ENCODE measurements at regions not wholly inside any gene's neighbourhood (a gene's known extent, or its start where the extent isn't known, plus 50 kb on each side); places are given as distances from the start of the nearest gene placed in this dataset.

- Histone ChIP-seq H3K9me3 (replicated peaks) (no peaks in the 10 kb centered on the region; the same call in 1 of the 2 replicates), H3K27me3 (replicated peaks) (no peaks in the 10 kb centered on the region), H3K4me1 (replicated peaks) (peaks cover 16% of the 10 kb centered on the region), H3K27ac (no peak overlapping the region), H3K4me3 (no peak overlapping the region), H3K36me3 (no peaks in the 10 kb centered on the region)
- DNase-seq (ENCODE audit: low read depth in 1 of 2, low spot score in 2 of 2), result peak in 1 of 2 experiments; percentile 35
These were observed 480.5 kb downstream of the EBF1 start for GRCh38 chr5:158619083-158619788.

DNA sequence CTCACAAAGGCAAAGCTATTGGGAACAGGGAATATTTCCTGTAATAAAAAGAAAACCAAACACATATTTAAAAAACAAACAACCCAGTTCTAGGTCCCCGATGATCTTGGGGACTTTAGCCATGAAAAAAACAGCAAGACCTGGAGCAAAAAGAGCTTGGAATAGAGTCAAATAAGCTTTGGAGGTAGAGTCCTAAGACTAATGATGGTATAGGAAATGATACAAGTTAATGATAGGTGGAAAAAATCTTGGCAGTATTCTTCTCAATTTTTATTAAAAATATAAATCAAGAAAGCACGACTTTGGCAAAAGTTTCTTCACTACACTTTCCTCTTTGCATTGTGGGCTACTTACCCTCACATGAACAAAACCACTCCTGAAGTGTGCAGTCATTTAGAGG lies 481.5 kb downstream of the EBF1 start:
- no peak for DNase-seq (ENCODE audit: low read depth in 1 of 2, low spot score in 2 of 2)
- no peaks in the 10 kb centered on the region; the same call in 1 of the 2 replicates for H3K9me3 ChIP-seq (replicated peaks)
- no peaks in the 10 kb centered on the region for H3K36me3 ChIP-seq
- H3K27ac ChIP-seq, result no peak overlapping the region
- H3K4me1 ChIP-seq (replicated peaks), result peaks cover 16% of the 10 kb centered on the region
- no peak overlapping the region for H3K4me3 ChIP-seq
- H3K27me3 ChIP-seq (replicated peaks), result no peaks in the 10 kb centered on the region

DNA sequence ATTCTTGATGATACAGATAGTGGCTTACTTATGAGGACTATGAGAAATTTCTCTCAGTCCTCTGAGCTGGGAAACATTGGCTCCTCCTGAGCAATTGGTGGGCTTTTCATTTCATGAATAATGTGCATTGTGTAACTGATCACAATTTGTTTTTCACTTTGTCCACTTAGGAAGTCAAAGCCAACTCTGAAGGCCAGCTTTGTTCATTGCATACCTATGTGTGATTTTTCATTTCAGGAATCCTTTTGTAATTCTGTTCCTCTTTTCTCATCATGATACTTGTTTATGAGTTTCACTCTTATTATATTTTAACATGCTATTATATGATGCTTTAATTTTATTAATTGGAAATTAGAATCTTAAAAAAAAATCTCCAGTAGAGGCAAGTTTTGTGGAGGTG lies 483.0 kb downstream of the EBF1 start:
- no peak overlapping the region for H3K27ac ChIP-seq

GRCh38 chr5:158614951-158615350 lies 484.8 kb downstream of the EBF1 start:
- Histone ChIP-seq H3K4me3 (no peak overlapping the region), H3K27ac (no peak overlapping the region), H3K36me3 (no peaks in the 10 kb centered on the region), H3K4me1 (replicated peaks) (peaks cover 13% of the 10 kb centered on the region), H3K27me3 (replicated peaks) (no peaks in the 10 kb centered on the region), H3K9me3 (replicated peaks) (no peaks in the 10 kb centered on the region; the same call in 1 of the 2 replicates)
- no peak for DNase-seq (ENCODE audit: low read depth in 1 of 2, low spot score in 2 of 2)

More for the DNA sequence above, 483.0 kb downstream of the EBF1 start:
- H3K9me3 ChIP-seq (replicated peaks), result no peaks in the 10 kb centered on the region; the same call in 1 of the 2 replicates
- H3K27me3 ChIP-seq (replicated peaks), result no peaks in the 10 kb centered on the region
- no peak for DNase-seq (ENCODE audit: low read depth in 1 of 2, low spot score in 2 of 2)
- H3K36me3 ChIP-seq, result no peaks in the 10 kb centered on the region
- H3K4me1 ChIP-seq (replicated peaks), result peaks cover 13% of the 10 kb centered on the region
- no peak overlapping the region for H3K4me3 ChIP-seq

GRCh38 chr5:158611581-158611980 lies 488.1 kb downstream of the EBF1 start:
- no peaks in the 10 kb centered on the region; the same call in 1 of the 2 replicates for H3K4me1 ChIP-seq (replicated peaks)
- no peak overlapping the region for H3K27ac ChIP-seq
- DNase-seq (ENCODE audit: low read depth in 1 of 2, low spot score in 2 of 2), result no peak
- H3K4me3 ChIP-seq, result no peak overlapping the region
- H3K27me3 ChIP-seq (replicated peaks), result no peaks in the 10 kb centered on the region
- H3K36me3 ChIP-seq, result no peaks in the 10 kb centered on the region
- no peaks in the 10 kb centered on the region for H3K9me3 ChIP-seq (replicated peaks)

- DNase-seq (ENCODE audit: low read depth in 1 of 2, low spot score in 2 of 2), result no peak
- Histone ChIP-seq H3K27ac (no peak overlapping the region), H3K4me1 (replicated peaks) (no peaks in the 10 kb centered on the region; the same call in 1 of the 2 replicates), H3K4me3 (no peak overlapping the region), H3K27me3 (replicated peaks) (no peaks in the 10 kb centered on the region), H3K36me3 (no peaks in the 10 kb centered on the region), H3K9me3 (replicated peaks) (no peaks in the 10 kb centered on the region)
These were observed 489.7 kb downstream of the EBF1 start for GRCh38 chr5:158610051-158610415.

DNA sequence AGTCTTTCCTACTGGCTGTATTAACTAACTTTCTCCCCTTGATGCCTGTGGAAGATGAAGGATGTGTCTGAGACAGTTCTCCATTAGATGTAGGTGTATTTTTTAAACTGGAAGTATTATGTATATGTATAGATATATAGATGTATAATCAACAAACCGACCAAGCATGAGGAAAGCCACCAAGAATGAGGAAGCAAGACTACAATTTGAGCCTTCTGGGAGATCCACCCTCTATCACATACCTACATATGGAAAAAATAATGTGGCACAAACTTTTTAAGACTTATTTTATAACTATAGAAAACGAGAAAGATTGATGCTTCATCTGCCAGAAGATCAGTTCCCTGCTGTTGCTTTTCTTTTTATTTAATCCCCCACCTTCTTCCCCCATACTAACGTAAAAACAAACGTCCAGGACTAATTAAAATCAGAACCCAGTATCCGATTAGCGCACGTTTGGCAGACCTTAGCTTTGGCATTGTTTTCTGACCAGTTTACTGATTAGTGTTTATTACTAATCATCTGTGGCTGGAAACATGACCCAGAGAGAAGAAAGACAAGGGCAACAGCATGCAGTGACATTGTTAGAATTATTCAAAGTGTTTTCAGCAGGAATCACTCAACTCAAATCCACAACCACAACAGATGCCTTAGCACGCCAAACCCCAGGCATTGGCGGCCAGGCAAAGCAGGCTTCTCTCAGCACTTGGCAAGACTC lies 490.2 kb downstream of the EBF1 start:
- Histone ChIP-seq H3K9me3 (replicated peaks) (no peaks in the 10 kb centered on the region), H3K4me3 (no peak overlapping the region), H3K4me1 (replicated peaks) (no peaks in the 10 kb centered on the region; the same call in 1 of the 2 replicates), H3K27me3 (replicated peaks) (no peaks in the 10 kb centered on the region), H3K36me3 (no peaks in the 10 kb centered on the region), H3K27ac (no peak overlapping the region)
- DNase-seq (ENCODE audit: low read depth in 1 of 2, low spot score in 2 of 2), result no peak

DNA sequence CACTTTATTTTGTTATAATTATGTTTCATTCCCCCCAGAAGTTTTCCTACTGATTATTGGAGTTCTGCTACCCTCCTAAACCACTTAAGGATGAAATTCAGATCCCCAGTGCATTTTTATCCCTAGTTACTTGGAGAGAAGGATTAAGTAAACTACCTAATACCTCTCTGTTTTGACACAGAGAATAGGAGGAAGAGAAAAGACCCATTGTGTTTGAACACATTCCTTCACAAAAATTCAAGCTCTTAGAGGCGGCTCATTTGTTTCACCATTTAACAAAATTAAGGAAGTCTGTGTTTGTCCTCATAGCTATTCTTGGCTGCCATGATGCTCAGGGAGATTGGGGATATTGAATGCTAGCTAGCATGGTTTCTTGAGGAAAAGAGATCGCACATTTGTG lies 492.6 kb downstream of the EBF1 start:
- no peaks in the 10 kb centered on the region for H3K36me3 ChIP-seq
- H3K27ac ChIP-seq, result no peak overlapping the region
- no peaks in the 10 kb centered on the region for H3K27me3 ChIP-seq (replicated peaks)
- H3K9me3 ChIP-seq (replicated peaks), result no peaks in the 10 kb centered on the region
- DNase-seq (ENCODE audit: low read depth in 1 of 2, low spot score in 2 of 2), result no peak
- no peaks in the 10 kb centered on the region; the same call in 1 of the 2 replicates for H3K4me1 ChIP-seq (replicated peaks)
- H3K4me3 ChIP-seq, result no peak overlapping the region

GRCh38 chr5:158606233-158606632 lies 493.5 kb downstream of the EBF1 start:
- H3K4me1 ChIP-seq (replicated peaks), result no peaks in the 10 kb centered on the region; the same call in 1 of the 2 replicates
- no peak overlapping the region for H3K27ac ChIP-seq
- H3K4me3 ChIP-seq, result no peak overlapping the region
- DNase-seq (ENCODE audit: low read depth in 1 of 2, low spot score in 2 of 2), result no peak
- H3K27me3 ChIP-seq (replicated peaks), result no peaks in the 10 kb centered on the region
- no peaks in the 10 kb centered on the region for H3K36me3 ChIP-seq
- no peaks in the 10 kb centered on the region for H3K9me3 ChIP-seq (replicated peaks)

GRCh38 chr5:158602981-158603380 lies 496.7 kb downstream of the EBF1 start:
- no peaks in the 10 kb centered on the region for H3K27me3 ChIP-seq (replicated peaks)
- H3K4me3 ChIP-seq, result no peak overlapping the region
- no peaks in the 10 kb centered on the region for H3K9me3 ChIP-seq (replicated peaks)
- H3K4me1 ChIP-seq (replicated peaks), result no peaks in the 10 kb centered on the region
- H3K36me3 ChIP-seq, result no peaks in the 10 kb centered on the region
- no peak overlapping the region for H3K27ac ChIP-seq
- DNase-seq (ENCODE audit: low read depth in 1 of 2, low spot score in 2 of 2), result no peak

- Histone ChIP-seq H3K27ac (no peak overlapping the region), H3K4me1 (replicated peaks) (no peaks in the 10 kb centered on the region), H3K9me3 (replicated peaks) (no peaks in the 10 kb centered on the region), H3K4me3 (no peak overlapping the region), H3K36me3 (no peaks in the 10 kb centered on the region), H3K27me3 (replicated peaks) (no peaks in the 10 kb centered on the region)
- DNase-seq (ENCODE audit: low read depth in 1 of 2, low spot score in 2 of 2), result no peak
These were observed 498.6 kb downstream of the EBF1 start for GRCh38 chr5:158601118-158601517.

GRCh38 chr5:158600679-158601078 lies 499.0 kb downstream of the EBF1 start:
- H3K27me3 ChIP-seq (replicated peaks), result no peaks in the 10 kb centered on the region
- no peaks in the 10 kb centered on the region for H3K9me3 ChIP-seq (replicated peaks)
- H3K36me3 ChIP-seq, result no peaks in the 10 kb centered on the region
- no peaks in the 10 kb centered on the region for H3K4me1 ChIP-seq (replicated peaks)
- H3K4me3 ChIP-seq, result no peak overlapping the region
- H3K27ac ChIP-seq, result no peak overlapping the region
- DNase-seq (ENCODE audit: low read depth in 1 of 2, low spot score in 2 of 2), result no peak

DNA sequence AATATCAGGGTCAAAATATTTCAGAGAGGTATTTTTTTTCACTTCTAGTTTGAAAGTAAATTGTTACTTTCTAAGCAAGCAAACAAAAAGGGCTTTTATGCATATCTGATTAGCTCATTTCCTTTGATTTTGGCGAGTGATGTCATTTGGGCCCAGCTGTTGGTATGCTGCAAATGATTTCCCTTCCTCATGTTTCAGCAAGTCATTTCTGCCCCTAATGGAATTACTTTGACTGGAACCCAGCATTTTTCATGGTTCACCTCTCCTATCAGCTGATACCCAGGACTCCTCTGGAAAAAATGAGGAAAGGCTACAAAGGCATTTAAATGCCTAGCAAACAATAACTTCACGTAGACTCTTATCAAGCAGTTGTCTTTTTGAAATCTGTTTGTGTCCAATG lies 500.6 kb downstream of the EBF1 start:
- no peaks in the 10 kb centered on the region for H3K27me3 ChIP-seq (replicated peaks)
- H3K36me3 ChIP-seq, result no peaks in the 10 kb centered on the region
- H3K9me3 ChIP-seq (replicated peaks), result no peaks in the 10 kb centered on the region
- no peak overlapping the region for H3K27ac ChIP-seq
- DNase-seq (ENCODE audit: low read depth in 1 of 2, low spot score in 2 of 2), result no peak
- no peak overlapping the region for H3K4me3 ChIP-seq
- no peaks in the 10 kb centered on the region for H3K4me1 ChIP-seq (replicated peaks)

- no peaks in the 10 kb centered on the region for H3K36me3 ChIP-seq
- no peaks in the 10 kb centered on the region for H3K27me3 ChIP-seq (replicated peaks)
- H3K4me1 ChIP-seq (replicated peaks), result peaks cover 17% of the 10 kb centered on the region
- DNase-seq (ENCODE audit: low read depth in 1 of 2, low spot score in 2 of 2), result no peak
- no peak overlapping the region for H3K4me3 ChIP-seq
- no peak overlapping the region for H3K27ac ChIP-seq
- no peaks in the 10 kb centered on the region for H3K9me3 ChIP-seq (replicated peaks)
These were observed 505.0 kb downstream of the EBF1 start for GRCh38 chr5:158594595-158595242.

Measured in SJSA1 (cell line).